ENCODE measurements at regions not wholly inside any gene's neighbourhood (a gene's known extent, or its start where the extent isn't known, plus 50 kb on each side); places are given as distances from the start of the nearest gene placed in this dataset.

DNA sequence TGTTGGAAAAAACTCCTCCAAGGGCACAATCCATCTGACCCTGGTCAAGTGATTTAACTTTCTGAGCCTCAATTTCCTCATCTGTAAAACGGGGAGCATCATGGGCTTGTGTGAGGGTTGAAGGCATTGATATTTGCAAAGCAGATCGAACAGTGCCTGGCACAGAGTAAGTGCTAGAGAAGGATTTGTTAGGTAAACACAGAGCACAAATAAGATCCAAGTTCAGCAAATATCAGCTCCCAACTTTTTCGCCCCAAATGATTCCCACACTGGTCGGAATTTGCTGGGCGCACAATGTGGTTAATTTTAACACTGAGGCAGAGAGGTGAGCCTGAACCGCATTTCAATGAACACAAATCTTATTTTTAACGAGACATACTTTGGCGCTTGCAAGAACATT is 76.3 kb upstream of the ATP2B2 start:
- no peak for TF ChIP-seq EP300 (IDR thresholded peaks at IDR 0.05; ENCODE audit: borderline replicate concordance)
- TF ChIP-seq, protein P1, sequence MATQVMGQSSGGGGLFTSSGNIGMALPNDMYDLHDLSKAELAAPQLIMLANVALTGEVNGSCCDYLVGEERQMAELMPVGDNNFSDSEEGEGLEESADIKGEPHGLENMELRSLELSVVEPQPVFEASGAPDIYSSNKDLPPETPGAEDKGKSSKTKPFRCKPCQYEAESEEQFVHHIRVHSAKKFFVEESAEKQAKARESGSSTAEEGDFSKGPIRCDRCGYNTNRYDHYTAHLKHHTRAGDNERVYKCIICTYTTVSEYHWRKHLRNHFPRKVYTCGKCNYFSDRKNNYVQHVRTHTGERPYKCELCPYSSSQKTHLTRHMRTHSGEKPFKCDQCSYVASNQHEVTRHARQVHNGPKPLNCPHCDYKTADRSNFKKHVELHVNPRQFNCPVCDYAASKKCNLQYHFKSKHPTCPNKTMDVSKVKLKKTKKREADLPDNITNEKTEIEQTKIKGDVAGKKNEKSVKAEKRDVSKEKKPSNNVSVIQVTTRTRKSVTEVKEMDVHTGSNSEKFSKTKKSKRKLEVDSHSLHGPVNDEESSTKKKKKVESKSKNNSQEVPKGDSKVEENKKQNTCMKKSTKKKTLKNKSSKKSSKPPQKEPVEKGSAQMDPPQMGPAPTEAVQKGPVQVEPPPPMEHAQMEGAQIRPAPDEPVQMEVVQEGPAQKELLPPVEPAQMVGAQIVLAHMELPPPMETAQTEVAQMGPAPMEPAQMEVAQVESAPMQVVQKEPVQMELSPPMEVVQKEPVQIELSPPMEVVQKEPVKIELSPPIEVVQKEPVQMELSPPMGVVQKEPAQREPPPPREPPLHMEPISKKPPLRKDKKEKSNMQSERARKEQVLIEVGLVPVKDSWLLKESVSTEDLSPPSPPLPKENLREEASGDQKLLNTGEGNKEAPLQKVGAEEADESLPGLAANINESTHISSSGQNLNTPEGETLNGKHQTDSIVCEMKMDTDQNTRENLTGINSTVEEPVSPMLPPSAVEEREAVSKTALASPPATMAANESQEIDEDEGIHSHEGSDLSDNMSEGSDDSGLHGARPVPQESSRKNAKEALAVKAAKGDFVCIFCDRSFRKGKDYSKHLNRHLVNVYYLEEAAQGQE (IDR thresholded peaks at IDR 0.05; ENCODE audit: low read depth): no peak
- no peak for TF ChIP-seq ZBTB7A (IDR thresholded peaks at IDR 0.05; ENCODE audit: low read depth)
- TF ChIP-seq FOXM1 (IDR thresholded peaks at IDR 0.05; ENCODE audit: borderline replicate concordance, low read depth): no peak
- no peak for TF ChIP-seq RAD21 (IDR thresholded peaks at IDR 0.05; ENCODE audit: low read depth)
- TF ChIP-seq YY1 (IDR thresholded peaks at IDR 0.05; ENCODE audit: low read depth): no peak
- TF ChIP-seq, protein P2, sequence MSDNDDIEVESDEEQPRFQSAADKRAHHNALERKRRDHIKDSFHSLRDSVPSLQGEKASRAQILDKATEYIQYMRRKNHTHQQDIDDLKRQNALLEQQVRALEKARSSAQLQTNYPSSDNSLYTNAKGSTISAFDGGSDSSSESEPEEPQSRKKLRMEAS (IDR thresholded peaks at IDR 0.05): no peak
- TF ChIP-seq TAF1 (IDR thresholded peaks at IDR 0.05; ENCODE audit: low read depth): no peak
- TF ChIP-seq, protein P3, sequence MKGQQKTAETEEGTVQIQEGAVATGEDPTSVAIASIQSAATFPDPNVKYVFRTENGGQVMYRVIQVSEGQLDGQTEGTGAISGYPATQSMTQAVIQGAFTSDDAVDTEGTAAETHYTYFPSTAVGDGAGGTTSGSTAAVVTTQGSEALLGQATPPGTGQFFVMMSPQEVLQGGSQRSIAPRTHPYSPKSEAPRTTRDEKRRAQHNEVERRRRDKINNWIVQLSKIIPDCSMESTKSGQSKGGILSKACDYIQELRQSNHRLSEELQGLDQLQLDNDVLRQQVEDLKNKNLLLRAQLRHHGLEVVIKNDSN (IDR thresholded peaks at IDR 0.05): no peak
- no peak for TF ChIP-seq EGR1 (IDR thresholded peaks at IDR 0.05)
- no peak for TF ChIP-seq CREB1 (IDR thresholded peaks at IDR 0.05; ENCODE audit: low read depth)
- TF ChIP-seq TCF12 (IDR thresholded peaks at IDR 0.05; ENCODE audit: low read depth): no peak
- no peak for TF ChIP-seq TEAD4 (IDR thresholded peaks at IDR 0.05)
